ENCODE measurements at regions not wholly inside any gene's neighbourhood (a gene's known extent, or its start where the extent isn't known, plus 50 kb on each side); places are given as distances from the start of the nearest gene placed in this dataset.

GRCh38 chr2:212722046-212722445 lies 183.4 kb upstream of the ERBB4 start:
- ChIA-PET POLR2A (no interaction called here), SMC1A (ENCODE audit: uncharacterized antibody, unreplicated experiment) (interaction anchor here (0.8 kb wide), 1 partner anchor 75 kb away, joined by 3 read pairs; no protein-coding TSS in a partner anchor), CTCF (no interaction called here), RAD21 (ENCODE audit: unreplicated experiment) (no interaction called here)
- no peak for FAIRE-seq
- H3K27me3 ChIP-seq (replicated peaks in 1 of 2; ENCODE audit: control insufficient read depth in 2 of 2, insufficient read depth in 2 of 2, low read length in 1 of 2) = no peaks in the 10 kb centered on the region
- no peaks in the 10 kb centered on the region for H4K20me1 ChIP-seq (ENCODE audit: control insufficient read depth, insufficient read depth)
- TF ChIP-seq SMARCA5 (IDR thresholded peaks at IDR 0.05) (no peak), REST (IDR thresholded peaks at IDR 0.05; ENCODE audit: low read depth, low read length) (no peak), SMAD1 (IDR thresholded peaks at IDR 0.05; ENCODE audit: low read depth, partially characterized antibody) (no peak), BACH1 (IDR thresholded peaks at IDR 0.05; ENCODE audit: borderline replicate concordance) (no peak), POLR2AphosphoS2 (IDR thresholded peaks at IDR 0.05; ENCODE audit: low read depth, low read length) (no peak), NFYB (IDR thresholded peaks at IDR 0.05; ENCODE audit: insufficient read depth, low read depth, low read length) (no peak), TARDBP (IDR thresholded peaks at IDR 0.05; ENCODE audit: borderline replicate concordance) (no peak), CEBPZ (IDR thresholded peaks at IDR 0.05; ENCODE audit: low read depth, low read length) (no peak), NR2F1 (conservative IDR thresholded peaks at IDR 0.05) (no peak), ETV6 (conservative IDR thresholded peaks at IDR 0.05 in 1 of 2, IDR thresholded peaks at IDR 0.05 in 1 of 2; ENCODE audit: borderline replicate concordance in 1 of 2, low read depth in 1 of 2) (no peak), CREM (IDR thresholded peaks at IDR 0.05; ENCODE audit: low read depth) (no peak), TCF7 (IDR thresholded peaks at IDR 0.05; ENCODE audit: borderline replicate concordance) (no peak)
- H3K4me3 ChIP-seq = no peak overlapping the region
- H2AFZ ChIP-seq (ENCODE audit: control insufficient read depth, low read depth, low read length) = no peak overlapping the region
- H3K4me2 ChIP-seq (ENCODE audit: control insufficient read depth, insufficient read depth) = no peak overlapping the region
- 56% methylated on average over 1 of the region's 1 CpG for WGBS (ENCODE audit: insufficient coverage, insufficient replicate concordance, low lambda C conversion rate, missing lambda C conversion rate)
- no peak overlapping the region for H3K9ac ChIP-seq (ENCODE audit: control insufficient read depth, insufficient read depth, low read length)
- H3K27ac ChIP-seq (ENCODE audit: control insufficient read depth, insufficient read depth) = no peak overlapping the region
- no peaks in the 10 kb centered on the region for H3K36me3 ChIP-seq (ENCODE audit: control insufficient read depth in 2 of 2, insufficient read depth in 2 of 2, low read length in 1 of 2)
- no peaks in the 10 kb centered on the region for H3K79me2 ChIP-seq (ENCODE audit: control insufficient read depth, insufficient read depth, low read length)
- 0 out of 2 replicates have a peak, but pooled peaks cover 3% of the 10 kb centered on the region for H3K4me1 ChIP-seq (ENCODE audit: control insufficient read depth, insufficient read depth, low read length)
- peaks cover 4% of the 10 kb centered on the region for H3K9me3 ChIP-seq (replicated peaks; ENCODE audit: control insufficient read depth, insufficient read depth, low read length)
- DNase-seq (ENCODE audit: low read depth, low spot score) = no peak
- intact Hi-C loops (cut with micrococcal nuclease; ENCODE audit: unreplicated experiment) (no loop called here), in situ Hi-C loops (cut with MboI) (no loop called here)
- no TSS peak for BruUV-seq (replicated peaks)
- no peak for ATAC-seq

Data from GM12878 (cell line).